Activated naive CD4-positive, alpha-beta T cell treated with anti-CD3 and anti-CD28 coated beads, Interleukin-2, amount 50 U/mL, for 24 hours (primary cell): ENCODE measurements at regions not wholly inside any gene's neighbourhood (a gene's known extent, or its start where the extent isn't known, plus 50 kb on each side); places are given as distances from the start of the nearest gene placed in this dataset.

Source experiments
- H3K27ac Mint-ChIP-seq: one replicate; pipeline ENCODE4 v1.8.0; 2021; ENCODE audit warnings: mild to moderate bottlenecking, mixed read lengths
- H3K27me3 Mint-ChIP-seq: one replicate; pipeline ENCODE4 v1.8.0; 2021; ENCODE audit warnings: mixed read lengths
- H3K36me3 Mint-ChIP-seq: one replicate; pipeline ENCODE4 v1.8.0; 2021; ENCODE audit warnings: mixed read lengths
- H3K4me1 Mint-ChIP-seq: one replicate; pipeline ENCODE4 v1.8.0; 2021; ENCODE audit warnings: mixed read lengths
- H3K4me3 Mint-ChIP-seq: one replicate; pipeline ENCODE4 v1.8.0; 2021; ENCODE audit warnings: mild to moderate bottlenecking, mixed read lengths
- H3K9me3 Mint-ChIP-seq: one replicate; pipeline ENCODE4 v1.8.0; 2021; ENCODE audit warnings: mixed read lengths

GRCh38 chr11:27968461-27968860, 139.5 kb downstream of the KIF18A start:
- no peak overlapping the region for H3K27ac Mint-ChIP-seq
- H3K27me3 Mint-ChIP-seq = no peaks in the 10 kb centered on the region
- no peak overlapping the region for H3K4me3 Mint-ChIP-seq
- no peaks in the 10 kb centered on the region for H3K36me3 Mint-ChIP-seq
- H3K4me1 Mint-ChIP-seq = no peaks in the 10 kb centered on the region
- no peaks in the 10 kb centered on the region for H3K9me3 Mint-ChIP-seq

GRCh38 chr11:27965559-27965958, 142.4 kb downstream of the KIF18A start:
- H3K36me3 Mint-ChIP-seq = no peaks in the 10 kb centered on the region
- H3K27ac Mint-ChIP-seq = no peak overlapping the region
- no peaks in the 10 kb centered on the region for H3K9me3 Mint-ChIP-seq
- H3K4me1 Mint-ChIP-seq = no peaks in the 10 kb centered on the region
- H3K27me3 Mint-ChIP-seq = no peaks in the 10 kb centered on the region
- no peak overlapping the region for H3K4me3 Mint-ChIP-seq

- Mint-ChIP-seq H3K27me3 (no peaks in the 10 kb centered on the region), H3K9me3 (no peaks in the 10 kb centered on the region), H3K4me1 (no peaks in the 10 kb centered on the region), H3K4me3 (no peak overlapping the region), H3K36me3 (no peaks in the 10 kb centered on the region), H3K27ac (no peak overlapping the region)
These were observed 144.6 kb downstream of the KIF18A start for GRCh38 chr11:27963370-27963769.

DNA sequence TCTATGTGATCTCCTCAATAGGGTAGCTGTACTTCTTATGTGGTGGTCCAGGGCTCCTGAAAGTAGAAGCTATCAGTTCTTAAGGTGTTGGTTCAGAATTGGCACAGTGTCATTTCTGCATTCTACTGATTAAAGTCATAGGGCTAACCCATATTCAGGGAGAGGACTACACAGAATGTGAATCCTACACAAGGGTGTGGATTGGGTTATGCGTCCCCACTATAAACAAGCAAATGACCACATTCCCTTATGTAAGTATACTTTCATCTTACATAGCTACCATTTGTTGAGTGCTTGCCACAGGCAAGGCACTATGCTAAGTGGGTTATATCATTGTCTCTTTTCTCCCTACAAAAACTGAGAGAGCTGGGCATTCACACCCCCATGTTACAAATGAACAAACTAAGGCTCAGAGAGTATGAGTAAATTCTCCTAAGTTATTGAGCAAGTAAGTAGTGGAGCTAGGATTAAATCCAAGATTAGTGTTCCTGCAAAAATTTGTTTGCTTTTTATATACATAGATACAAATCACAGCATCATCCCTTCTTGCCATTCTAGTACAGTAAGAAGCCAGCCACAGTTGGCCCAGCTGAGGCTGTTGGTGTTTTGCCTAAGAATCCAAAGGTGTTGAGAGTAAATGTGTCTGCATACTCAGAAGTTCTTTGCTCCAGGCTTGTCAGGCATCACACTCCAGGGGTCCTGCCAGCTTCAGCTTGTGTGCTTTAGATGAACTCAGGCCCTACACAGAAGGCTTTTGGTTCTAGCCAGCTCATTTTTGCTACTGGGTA, 157.8 kb downstream of the KIF18A start:
- Mint-ChIP-seq H3K9me3 (no peaks in the 10 kb centered on the region), H3K4me3 (no peak overlapping the region), H3K4me1 (no peaks in the 10 kb centered on the region), H3K27me3 (no peaks in the 10 kb centered on the region), H3K27ac (no peak overlapping the region), H3K36me3 (no peaks in the 10 kb centered on the region)

- Mint-ChIP-seq H3K27me3 (no peaks in the 10 kb centered on the region), H3K4me3 (no peak overlapping the region), H3K27ac (no peak overlapping the region), H3K9me3 (no peaks in the 10 kb centered on the region), H3K36me3 (no peaks in the 10 kb centered on the region), H3K4me1 (no peaks in the 10 kb centered on the region)
These were observed 162.6 kb downstream of the KIF18A start for GRCh38 chr11:27945348-27945747.

- H3K4me1 Mint-ChIP-seq = no peaks in the 10 kb centered on the region
- no peak overlapping the region for H3K27ac Mint-ChIP-seq
- no peaks in the 10 kb centered on the region for H3K27me3 Mint-ChIP-seq
- H3K9me3 Mint-ChIP-seq = no peaks in the 10 kb centered on the region
- H3K36me3 Mint-ChIP-seq = no peaks in the 10 kb centered on the region
- no peak overlapping the region for H3K4me3 Mint-ChIP-seq
These were observed 169.9 kb downstream of the KIF18A start for GRCh38 chr11:27938011-27938410.

GRCh38 chr11:27934830-27935145, 173.2 kb downstream of the KIF18A start:
- H3K36me3 Mint-ChIP-seq = no peaks in the 10 kb centered on the region
- H3K9me3 Mint-ChIP-seq = no peaks in the 10 kb centered on the region
- H3K27ac Mint-ChIP-seq = no peak overlapping the region
- no peak overlapping the region for H3K4me3 Mint-ChIP-seq
- no peaks in the 10 kb centered on the region for H3K27me3 Mint-ChIP-seq
- H3K4me1 Mint-ChIP-seq = no peaks in the 10 kb centered on the region

- no peaks in the 10 kb centered on the region for H3K36me3 Mint-ChIP-seq
- peak overlapping the region; percentile 55 for H3K27ac Mint-ChIP-seq
- H3K27me3 Mint-ChIP-seq = no peaks in the 10 kb centered on the region
- no peaks in the 10 kb centered on the region for H3K4me1 Mint-ChIP-seq
- H3K4me3 Mint-ChIP-seq = no peak overlapping the region
- no peaks in the 10 kb centered on the region for H3K9me3 Mint-ChIP-seq
These were observed 173.7 kb downstream of the KIF18A start for GRCh38 chr11:27933992-27934829.

DNA sequence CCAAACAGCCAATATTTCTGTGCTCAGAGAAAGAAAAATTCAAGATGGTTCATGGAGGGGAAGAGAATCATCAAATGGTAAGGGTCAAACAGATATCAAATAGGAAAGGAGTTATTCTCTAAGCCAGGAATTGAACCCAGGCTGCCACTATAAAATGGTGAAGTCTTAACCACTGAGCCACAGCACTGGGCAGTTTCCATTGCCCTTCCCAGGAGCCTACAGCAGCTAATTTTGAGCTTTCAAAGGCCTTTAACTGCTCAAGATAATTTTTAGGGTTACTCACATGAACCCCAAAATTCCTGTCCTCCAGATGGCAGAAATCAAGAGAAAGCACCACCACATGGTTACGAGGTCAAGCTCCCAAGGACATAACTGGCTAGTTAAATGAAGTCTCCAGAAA, 176.2 kb downstream of the KIF18A start:
- no peaks in the 10 kb centered on the region for H3K4me1 Mint-ChIP-seq
- H3K27ac Mint-ChIP-seq = no peak overlapping the region
- H3K9me3 Mint-ChIP-seq = no peaks in the 10 kb centered on the region
- no peak overlapping the region for H3K4me3 Mint-ChIP-seq
- no peaks in the 10 kb centered on the region for H3K27me3 Mint-ChIP-seq
- H3K36me3 Mint-ChIP-seq = no peaks in the 10 kb centered on the region

- Mint-ChIP-seq H3K27ac (no peak overlapping the region), H3K4me3 (no peak overlapping the region), H3K4me1 (no peaks in the 10 kb centered on the region), H3K9me3 (no peaks in the 10 kb centered on the region), H3K27me3 (no peaks in the 10 kb centered on the region), H3K36me3 (no peaks in the 10 kb centered on the region)
These were observed 177.0 kb downstream of the KIF18A start for GRCh38 chr11:27930946-27931345.

GRCh38 chr11:27928809-27929208, 179.1 kb downstream of the KIF18A start:
- H3K27me3 Mint-ChIP-seq = no peaks in the 10 kb centered on the region
- no peaks in the 10 kb centered on the region for H3K9me3 Mint-ChIP-seq
- no peaks in the 10 kb centered on the region for H3K36me3 Mint-ChIP-seq
- H3K27ac Mint-ChIP-seq = no peak overlapping the region
- H3K4me3 Mint-ChIP-seq = no peak overlapping the region
- no peaks in the 10 kb centered on the region for H3K4me1 Mint-ChIP-seq

DNA sequence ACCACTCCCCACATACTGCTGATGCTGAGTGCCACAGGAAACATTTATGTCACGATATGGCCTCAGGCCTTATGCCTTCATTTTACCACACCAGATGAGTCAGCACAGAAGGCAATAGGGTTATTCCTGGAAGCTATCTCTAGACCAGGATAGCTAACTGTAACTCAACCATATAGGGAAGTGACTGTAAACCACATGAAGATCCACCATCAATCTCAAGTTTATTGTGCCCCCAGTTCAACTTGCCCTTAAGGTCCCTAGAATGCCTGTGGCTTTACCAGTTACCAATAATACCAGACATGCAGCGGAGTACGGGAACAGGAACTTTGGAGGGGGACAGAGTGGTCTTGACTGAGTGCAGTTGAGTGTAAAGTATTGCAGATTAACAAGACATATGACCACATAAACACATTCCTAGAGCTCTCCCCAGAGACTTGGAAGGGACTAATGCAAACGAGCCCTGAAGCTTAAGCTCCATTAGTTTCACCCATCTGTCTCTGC, 180.9 kb downstream of the KIF18A start:
- no peaks in the 10 kb centered on the region for H3K27me3 Mint-ChIP-seq
- no peaks in the 10 kb centered on the region for H3K4me1 Mint-ChIP-seq
- no peaks in the 10 kb centered on the region for H3K9me3 Mint-ChIP-seq
- no peak overlapping the region for H3K4me3 Mint-ChIP-seq
- H3K36me3 Mint-ChIP-seq = no peaks in the 10 kb centered on the region
- no peak overlapping the region for H3K27ac Mint-ChIP-seq

- H3K36me3 Mint-ChIP-seq = no peaks in the 10 kb centered on the region
- H3K9me3 Mint-ChIP-seq = no peaks in the 10 kb centered on the region
- H3K27ac Mint-ChIP-seq = no peak overlapping the region
- no peaks in the 10 kb centered on the region for H3K4me1 Mint-ChIP-seq
- H3K4me3 Mint-ChIP-seq = no peak overlapping the region
- H3K27me3 Mint-ChIP-seq = no peaks in the 10 kb centered on the region
These were observed 181.5 kb downstream of the KIF18A start for GRCh38 chr11:27926486-27926885.

DNA sequence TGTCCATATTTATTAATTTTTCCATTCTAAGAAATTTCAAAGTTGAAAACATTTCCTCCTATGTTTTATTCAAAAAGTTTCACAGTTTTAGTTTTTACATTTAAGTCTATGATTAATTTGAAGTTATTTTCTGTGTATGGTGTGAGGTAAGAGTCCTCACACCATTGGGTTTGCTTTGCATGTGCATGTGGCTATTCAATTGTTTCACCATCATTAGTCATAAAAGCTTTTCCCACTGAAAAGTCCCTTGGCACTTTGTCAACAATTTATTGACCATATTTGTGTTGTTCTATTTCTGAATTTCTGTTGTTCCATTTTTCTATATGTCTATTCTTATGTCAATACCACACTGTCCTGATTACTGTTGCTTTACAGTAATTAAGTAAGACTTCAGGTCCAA, 186.5 kb downstream of the KIF18A start:
- Mint-ChIP-seq H3K9me3 (no peaks in the 10 kb centered on the region), H3K4me1 (no peaks in the 10 kb centered on the region), H3K27ac (no peak overlapping the region), H3K36me3 (no peaks in the 10 kb centered on the region), H3K27me3 (peaks cover 2% of the 10 kb centered on the region), H3K4me3 (no peak overlapping the region)

GRCh38 chr11:27916541-27917100, 191.3 kb downstream of the KIF18A start:
- no peaks in the 10 kb centered on the region for H3K36me3 Mint-ChIP-seq
- no peaks in the 10 kb centered on the region for H3K4me1 Mint-ChIP-seq
- no peaks in the 10 kb centered on the region for H3K9me3 Mint-ChIP-seq
- H3K27me3 Mint-ChIP-seq = peaks cover 4% of the 10 kb centered on the region
- H3K4me3 Mint-ChIP-seq = no peak overlapping the region
- H3K27ac Mint-ChIP-seq = no peak overlapping the region

DNA sequence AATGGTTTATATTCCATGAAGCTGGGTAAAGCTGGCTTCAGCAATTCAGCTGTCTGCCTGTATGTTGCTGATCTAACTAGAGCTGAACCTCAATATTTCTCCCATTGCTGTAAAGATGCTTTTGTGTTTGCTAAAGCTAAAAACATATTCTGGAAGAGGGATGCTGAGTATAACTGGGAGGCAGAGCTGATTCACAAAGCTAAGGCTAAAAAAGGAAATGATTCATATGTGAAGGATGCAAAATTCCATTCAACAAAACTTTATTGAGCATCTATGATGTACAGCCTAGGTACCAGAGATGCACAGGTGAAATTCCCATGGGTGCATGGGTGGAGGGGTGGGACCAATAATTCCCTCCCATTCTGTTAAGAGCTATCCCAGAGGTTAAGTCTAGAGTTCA, 193.9 kb downstream of the KIF18A start:
- H3K4me3 Mint-ChIP-seq = no peak overlapping the region
- peaks cover 4% of the 10 kb centered on the region for H3K27me3 Mint-ChIP-seq
- H3K9me3 Mint-ChIP-seq = no peaks in the 10 kb centered on the region
- H3K36me3 Mint-ChIP-seq = no peaks in the 10 kb centered on the region
- H3K4me1 Mint-ChIP-seq = no peaks in the 10 kb centered on the region
- H3K27ac Mint-ChIP-seq = no peak overlapping the region
